K562 (cell line): ENCODE measurements at regions not wholly inside any gene's neighbourhood (a gene's known extent, or its start where the extent isn't known, plus 50 kb on each side); places are given as distances from the start of the nearest gene placed in this dataset.

Source experiments
- ATAC-seq: fragments of 200-7000 bp; cut with Tn5 transposase; 3 replicates; pipeline ENCODE4 v1.9.1; 2020; ENCODE audit warnings: moderate library complexity
- BruUV-seq: library from RNA; stranded (reverse); fragments of 400-500 nt; replicated peaks from 2 replicates; lab custom pipeline; 2021; lab: Mats Ljungman, UMichigan
- CTCF ChIA-PET: fragments of 300-600 bp; formaldehyde crosslinking; extraction: SDS; loops from one replicate; lab custom pipeline; 2021; ENCODE audit warnings: low intra/inter-chr PET ratio; lab: Yijun Ruan, JAX
- POLR2A ChIA-PET: fragments of 300-600, 350-650 bp; sonication (Branson Sonifier 250); formaldehyde crosslinking; extraction: SDS; loops from one replicate; lab custom pipeline; 2021; ENCODE audit warnings: antibody characterized with exemption, inconsistent platforms; lab: Yijun Ruan, JAX
- DNase-seq, 4 experiments: peaks; one replicate each; pipeline versions ENCODE4 v3.0.0 to v3.0.0-alpha.2; 2011 to 2018; ENCODE audit warnings: low spot score in 3 of 4, mixed read lengths in 3 of 4; ENCODE audit errors: extremely low read depth in 1 of 4
- FAIRE-seq: peaks from 2 replicates; lab custom pipeline; 2011; peaks lifted over from hg19 to GRCh38; lab: Jason Lieb, UNC
- H2AFZ ChIP-seq: 2 replicates; pipeline ENCODE4 v1.6.0; 2011; ENCODE audit warnings: low read depth, low read length, control low read depth, inconsistent platforms
- H3K27ac ChIP-seq: fragments of 200-600 bp; 3 replicates; pipeline ENCODE4 v1.8.0; 2011; ENCODE audit warnings: low read depth, mild to moderate bottlenecking, control low read depth, inconsistent platforms, low read length, moderate library complexity, mixed read lengths; ENCODE audit errors: extremely low read depth
- H3K27me3 ChIP-seq, 2 experiments: fragments of 300-600 bp in 1 of 2; 2 replicates in 1 of 2; 3 replicates in 1 of 2; pipeline versions ENCODE4 v1.6.0 to v1.8.0; 2011; ENCODE audit warnings: inconsistent platforms in 2 of 2, low read length in 2 of 2, mild to moderate bottlenecking in 1 of 2, mixed read lengths in 1 of 2, moderate library complexity in 1 of 2; ENCODE audit not compliant: control insufficient read depth in 2 of 2, insufficient read depth in 2 of 2
- H3K36me3 ChIP-seq: fragments of 300-600 bp; 3 replicates; pipeline ENCODE4 v1.8.0; 2011; ENCODE audit warnings: mild to moderate bottlenecking, low read length, inconsistent platforms; ENCODE audit not compliant: control insufficient read depth, insufficient read depth
- H3K4me1 ChIP-seq, 2 experiments: fragments of 200-600 bp in 1 of 2; replicated peaks in 1 of 2; 2 replicates in 1 of 2; 3 replicates in 1 of 2; pipeline versions ENCODE4 v1.5.1 to v1.8.0; 2011; ENCODE audit warnings: inconsistent platforms in 2 of 2, low read length in 2 of 2, mild to moderate bottlenecking in 1 of 2, mixed read lengths in 1 of 2, moderate library complexity in 1 of 2; ENCODE audit not compliant: control insufficient read depth in 2 of 2, insufficient read depth in 2 of 2
- H3K4me2 ChIP-seq: 2 replicates; pipeline ENCODE4 v1.6.1; 2011; ENCODE audit warnings: low read length, control low read depth, inconsistent platforms, mixed read lengths; ENCODE audit not compliant: insufficient read depth
- H3K4me3 ChIP-seq: fragments of 200-600 bp; sonication (generic), shearing (Covaris generic); 2 replicates; pipeline ENCODE4 v1.5.1; 2016; ENCODE audit warnings: control low read depth, inconsistent platforms
- H3K79me2 ChIP-seq: fragments of 200-600 bp; 3 replicates; pipeline ENCODE4 v1.8.0; 2011; ENCODE audit warnings: low read length, inconsistent platforms; ENCODE audit not compliant: control insufficient read depth, insufficient read depth
- H3K9ac ChIP-seq, 2 experiments: 2 replicates each; pipeline versions ENCODE4 v1.6.0 to v1.6.1; 2011; ENCODE audit warnings: low read depth in 2 of 2, low read length in 2 of 2, control low read depth in 1 of 2, inconsistent platforms in 1 of 2, mild to moderate bottlenecking in 1 of 2, mixed read lengths in 1 of 2; ENCODE audit not compliant: insufficient read depth in 1 of 2
- H3K9me1 ChIP-seq: one replicate; pipeline ENCODE4 v1.6.0; 2011; ENCODE audit warnings: inconsistent platforms, mild to moderate bottlenecking, low read length, moderate library complexity; ENCODE audit not compliant: control insufficient read depth, insufficient read depth
- H3K9me3 ChIP-seq: replicated peaks from 2 replicates; pipeline ENCODE4 v1.5.1; 2011; ENCODE audit warnings: low read depth, low read length, inconsistent platforms; ENCODE audit not compliant: control insufficient read depth, insufficient read depth
- H4K20me1 ChIP-seq: replicated peaks from 2 replicates; pipeline ENCODE4 v1.6.1; 2011; ENCODE audit warnings: low read length, inconsistent platforms, mixed read lengths; ENCODE audit not compliant: control insufficient read depth, insufficient read depth
- ARID2 ChIP-seq: fragments of 450-650 bp; IDR thresholded peaks from 2 replicates; pipeline ENCODE4 v1.6.1; 2017; ENCODE audit warnings: antibody characterized with exemption, mild to moderate bottlenecking
- CBX8 ChIP-seq: fragments of 200-600 bp; sonication (generic); IDR thresholded peaks from 2 replicates; pipeline ENCODE4 v1.6.1; 2012; ENCODE audit warnings: borderline replicate concordance, mixed run types, low read depth, mild to moderate bottlenecking, moderate library complexity, mixed read lengths, low read length, control low read depth, inconsistent platforms; ENCODE audit not compliant: poor library complexity, severe bottlenecking; ENCODE audit errors: extremely low read depth
- CREM ChIP-seq: IDR thresholded peaks from 2 replicates; pipeline ENCODE4 v1.6.1; 2014; ENCODE audit warnings: antibody characterized with exemption, low read depth
- EZH2 ChIP-seq: IDR thresholded peaks from 2 replicates; pipeline ENCODE4 v1.6.1; 2012; ENCODE audit warnings: low read depth, mild to moderate bottlenecking, inconsistent platforms, low read length, borderline replicate concordance
- KDM4B ChIP-seq, 2 experiments: fragments of 450-650 bp in 1 of 2; sonication (generic) in 1 of 2; IDR thresholded peaks; 2 replicates each; pipeline ENCODE4 v1.6.1; 2016 to 2017; ENCODE audit warnings: borderline replicate concordance in 2 of 2, antibody characterized with exemption in 1 of 2, low read depth in 1 of 2, mild to moderate bottlenecking in 1 of 2
- MCM3 ChIP-seq: fragments of 450-650 bp; IDR thresholded peaks from 2 replicates; pipeline ENCODE4 v1.6.1; 2016
- RBM39 ChIP-seq: fragments of 200-400 bp; formaldehyde crosslinking; optimal IDR thresholded peaks from 2 replicates; pipeline ENCODE3; 2018; ENCODE audit warnings: low read depth, low read length
- RCOR1 ChIP-seq, 2 experiments: IDR thresholded peaks; 2 replicates each; pipeline ENCODE4 v1.6.1; 2012; ENCODE audit warnings: low read depth in 2 of 2, low read length in 2 of 2, borderline replicate concordance in 1 of 2, improper control_type of control experiment in 1 of 2
- RFX5 ChIP-seq: IDR thresholded peaks from 2 replicates; pipeline ENCODE4 v1.6.1; 2011; ENCODE audit warnings: low read depth, mild to moderate bottlenecking, improper control_type of control experiment, low read length
- RHOXF2B ChIP-seq: fragments of 250-450 bp; sonication (Bioruptor Pico); conservative IDR thresholded peaks from 2 replicates; pipeline ENCODE4 v1.5.1; 2021
- SAFB2 ChIP-seq: fragments of 200-400 bp; formaldehyde crosslinking; IDR thresholded peaks from 2 replicates; pipeline ENCODE4 v1.6.1; 2018; ENCODE audit warnings: borderline replicate concordance, low read length, low read depth, moderate library complexity; ENCODE audit not compliant: severe bottlenecking
- ZBTB17 ChIP-seq: fragments of 450-650 bp; formaldehyde crosslinking; IDR thresholded peaks from 2 replicates; pipeline ENCODE4 v1.4.0; 2020; ENCODE audit warnings: mild to moderate bottlenecking
- ZFX ChIP-seq: sonication (generic); formaldehyde crosslinking; IDR thresholded peaks from 2 replicates; pipeline ENCODE4 v1.8.0; 2022; ENCODE audit warnings: mild to moderate bottlenecking, missing genetic modification reagents, moderate library complexity
- ZNF140 ChIP-seq: fragments of 250-450 bp; sonication (Bioruptor Pico); IDR thresholded peaks from 2 replicates; pipeline ENCODE4 v1.8.0; 2021; ENCODE audit warnings: moderate library complexity, mild to moderate bottlenecking, inconsistent platforms
- ZNF518B ChIP-seq: fragments of 250-450 bp; sonication (Bioruptor Pico); IDR thresholded peaks from 2 replicates; pipeline ENCODE4 v1.5.0; 2021; ENCODE audit warnings: mild to moderate bottlenecking, moderate library complexity
- in situ Hi-C: fragments of 300-500 bp; cut with MboI; formaldehyde crosslinking; loops from 4 replicates; pipeline ENCODE4 v1.15.0; 2018; ENCODE audit warnings: inconsistent platforms, mixed read lengths
- intact Hi-C: fragments of 100-400 bp; cut with micrococcal nuclease; formaldehyde crosslinking; loops from 2 replicates; pipeline ENCODE4 v1.14.2; 2022
- TF ChIP-seq, protein P1 (sequence below): IDR thresholded peaks from 2 replicates; pipeline ENCODE4 v1.6.1; 2011; ENCODE audit warnings: borderline replicate concordance, low read depth, mild to moderate bottlenecking, moderate library complexity, low read length; ENCODE audit not compliant: insufficient read depth, poor library complexity, severe bottlenecking
- TF ChIP-seq, protein P2 (sequence below): fragments of 450-650 bp; IDR thresholded peaks from 2 replicates; pipeline ENCODE4 v1.6.1; 2016; ENCODE audit warnings: low read depth, mild to moderate bottlenecking, moderate library complexity

DNA sequence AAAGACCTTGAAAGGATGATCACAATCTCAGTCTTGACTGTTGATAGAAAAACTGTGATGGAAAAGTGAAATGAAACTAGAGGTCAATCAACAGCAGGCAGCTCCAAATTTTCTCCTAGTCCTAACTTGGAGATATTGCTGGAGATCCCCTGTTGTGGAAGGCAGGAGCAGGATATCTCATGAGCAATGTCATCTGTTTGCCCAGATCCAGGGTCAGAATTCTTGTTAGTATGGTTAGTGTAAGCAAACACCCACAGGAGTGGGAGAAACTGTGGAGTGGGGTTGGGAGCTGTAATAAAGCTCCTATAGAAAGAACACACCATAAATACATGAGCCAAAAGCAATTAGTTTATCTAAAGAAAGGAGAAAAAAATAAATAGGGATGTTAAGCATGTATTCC, 169.0 kb downstream of the AKR1D1 start:
- no peak for TF ChIP-seq RHOXF2B (CRISPR knock-in tag)
- TF ChIP-seq MCM3, result no peak
- TF ChIP-seq ZBTB17, result no peak
- no peak for TF ChIP-seq ZNF518B (CRISPR knock-in tag)
- TF ChIP-seq EZH2, result no peak
- no peak for TF ChIP-seq RBM39
- TF ChIP-seq ARID2, result no peak
- TF ChIP-seq RCOR1 (IDR thresholded peaks at IDR 0.05; ENCODE audit: borderline replicate concordance in 1 of 2, low read depth in 2 of 2, low read length in 2 of 2), result no peak
- no peak for TF ChIP-seq CBX8
- TF ChIP-seq, protein P1, sequence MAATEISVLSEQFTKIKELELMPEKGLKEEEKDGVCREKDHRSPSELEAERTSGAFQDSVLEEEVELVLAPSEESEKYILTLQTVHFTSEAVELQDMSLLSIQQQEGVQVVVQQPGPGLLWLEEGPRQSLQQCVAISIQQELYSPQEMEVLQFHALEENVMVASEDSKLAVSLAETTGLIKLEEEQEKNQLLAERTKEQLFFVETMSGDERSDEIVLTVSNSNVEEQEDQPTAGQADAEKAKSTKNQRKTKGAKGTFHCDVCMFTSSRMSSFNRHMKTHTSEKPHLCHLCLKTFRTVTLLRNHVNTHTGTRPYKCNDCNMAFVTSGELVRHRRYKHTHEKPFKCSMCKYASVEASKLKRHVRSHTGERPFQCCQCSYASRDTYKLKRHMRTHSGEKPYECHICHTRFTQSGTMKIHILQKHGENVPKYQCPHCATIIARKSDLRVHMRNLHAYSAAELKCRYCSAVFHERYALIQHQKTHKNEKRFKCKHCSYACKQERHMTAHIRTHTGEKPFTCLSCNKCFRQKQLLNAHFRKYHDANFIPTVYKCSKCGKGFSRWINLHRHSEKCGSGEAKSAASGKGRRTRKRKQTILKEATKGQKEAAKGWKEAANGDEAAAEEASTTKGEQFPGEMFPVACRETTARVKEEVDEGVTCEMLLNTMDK, result no peak
- TF ChIP-seq ZFX, result no peak
- TF ChIP-seq SAFB2, result no peak
- TF ChIP-seq, protein P2, sequence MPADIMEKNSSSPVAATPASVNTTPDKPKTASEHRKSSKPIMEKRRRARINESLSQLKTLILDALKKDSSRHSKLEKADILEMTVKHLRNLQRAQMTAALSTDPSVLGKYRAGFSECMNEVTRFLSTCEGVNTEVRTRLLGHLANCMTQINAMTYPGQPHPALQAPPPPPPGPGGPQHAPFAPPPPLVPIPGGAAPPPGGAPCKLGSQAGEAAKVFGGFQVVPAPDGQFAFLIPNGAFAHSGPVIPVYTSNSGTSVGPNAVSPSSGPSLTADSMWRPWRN, result no peak
- TF ChIP-seq CREM, result no peak
- no peak for TF ChIP-seq RFX5
- no peak for TF ChIP-seq KDM4B (IDR thresholded peaks at IDR 0.05; ENCODE audit: borderline replicate concordance in 2 of 2, low read depth in 1 of 2)
- no peak for TF ChIP-seq ZNF140 (CRISPR knock-in tag)
- TF ChIP-seq, all 486 proteins: peak for 0
- ATAC-seq (no peak), FAIRE-seq (no peak), DNase-seq (no peak)
- no peaks in the 10 kb centered on the region for H3K79me2 ChIP-seq
- ChIA-PET CTCF (no interaction called here), POLR2A (no interaction called here)
- H3K27ac ChIP-seq, result no peak overlapping the region
- peaks cover 0 to 9% of the 10 kb centered on the region in 2 experiments; a peak in 2 of 5 replicates for H3K4me1 ChIP-seq
- H3K36me3 ChIP-seq, result no peaks in the 10 kb centered on the region
- no peak overlapping the region for H2AFZ ChIP-seq
- H3K4me3 ChIP-seq, result no peak overlapping the region
- intact Hi-C loops, result no loop called here
- no peaks in the 10 kb centered on the region for H3K27me3 ChIP-seq
- H3K4me2 ChIP-seq, result no peak overlapping the region
- H3K9ac ChIP-seq, result no peak overlapping the region
- H4K20me1 ChIP-seq, result no peaks in the 10 kb centered on the region
- in situ Hi-C loops, result no loop called here
- BruUV-seq, result no TSS peak
- no peaks in the 10 kb centered on the region for H3K9me1 ChIP-seq
- H3K9me3 ChIP-seq, result peaks cover 6% of the 10 kb centered on the region
